GM18867 (cell line): ENCODE measurements at regions not wholly inside any gene's neighbourhood (a gene's known extent, or its start where the extent isn't known, plus 50 kb on each side); places are given as distances from the start of the nearest gene placed in this dataset.

Experiments
- ATAC-seq: cut with Tn5 transposase; IDR thresholded peaks from one replicate; pipeline ENCODE4 v1.9.1; 2021; ENCODE audit warnings: mild to moderate bottlenecking, moderate library complexity; ENCODE audit not compliant: unreplicated experiment

- no peak for ATAC-seq
These were observed 1033.9 kb upstream of the NR2F2 start for GRCh38 chr15:95296643-95297042.

- ATAC-seq: no peak
These were observed 1031.8 kb upstream of the NR2F2 start for GRCh38 chr15:95298729-95299128.

GRCh38 chr15:95300958-95301357 lies 1029.5 kb upstream of the NR2F2 start:
- no peak for ATAC-seq

GRCh38 chr15:95302206-95302605 lies 1028.3 kb upstream of the NR2F2 start:
- ATAC-seq: no peak

- ATAC-seq: no peak
These were observed 1027.7 kb upstream of the NR2F2 start for GRCh38 chr15:95302809-95303208.

GRCh38 chr15:95303713-95304112 lies 1026.8 kb upstream of the NR2F2 start:
- no peak for ATAC-seq

GRCh38 chr15:95304151-95304946 lies 1026.2 kb upstream of the NR2F2 start:
- ATAC-seq: no peak

GRCh38 chr15:95304947-95305400 lies 1025.5 kb upstream of the NR2F2 start:
- ATAC-seq: no peak

- ATAC-seq: no peak
These were observed 1023.4 kb upstream of the NR2F2 start for GRCh38 chr15:95307115-95307514.

- no peak for ATAC-seq
These were observed 1011.3 kb upstream of the NR2F2 start for GRCh38 chr15:95319242-95319641.

- no peak for ATAC-seq
These were observed 1006.7 kb upstream of the NR2F2 start for GRCh38 chr15:95323796-95324195.

GRCh38 chr15:95324656-95325055 lies 1005.8 kb upstream of the NR2F2 start:
- no peak for ATAC-seq

GRCh38 chr15:95325763-95326404 lies 1004.6 kb upstream of the NR2F2 start:
- ATAC-seq: no peak

GRCh38 chr15:95326431-95327182 lies 1003.9 kb upstream of the NR2F2 start:
- no peak for ATAC-seq

- ATAC-seq: no peak
These were observed 1003.3 kb upstream of the NR2F2 start for GRCh38 chr15:95327183-95327525.

- no peak for ATAC-seq
These were observed 1002.8 kb upstream of the NR2F2 start for GRCh38 chr15:95327661-95328060.

GRCh38 chr15:95328559-95328958 lies 1001.9 kb upstream of the NR2F2 start:
- ATAC-seq: no peak

GRCh38 chr15:95329362-95329761 lies 1001.1 kb upstream of the NR2F2 start:
- ATAC-seq: no peak

GRCh38 chr15:95341686-95342085 lies 988.8 kb upstream of the NR2F2 start:
- ATAC-seq: no peak

- no peak for ATAC-seq
These were observed 984.6 kb upstream of the NR2F2 start for GRCh38 chr15:95345867-95346266.

- ATAC-seq: no peak
These were observed 983.6 kb upstream of the NR2F2 start for GRCh38 chr15:95346721-95347475.
